ENCODE measurements at regions not wholly inside any gene's neighbourhood (a gene's known extent, or its start where the extent isn't known, plus 50 kb on each side); places are given as distances from the start of the nearest gene placed in this dataset.

GRCh38 chr3:168961271-168961670 lies 702.2 kb downstream of the MECOM start:
- WGBS, 2 donors, result 84 to 88% methylated on average over 2 of the region's 2 CpGs
- no peaks in the 10 kb centered on the region for H3K4me1 ChIP-seq
- no peak overlapping the region for H3K4me3 ChIP-seq (replicated peaks in 1 of 3)
- no peaks in the 10 kb centered on the region for H3K36me3 ChIP-seq
- no peaks in the 10 kb centered on the region for H3K27me3 ChIP-seq
- intact Hi-C loops (cut with DNase I), result no loop called here
- no peak for DNase-seq
- TF ChIP-seq CTCF (IDR thresholded peaks at IDR 0.05) (no peak), POLR2A (IDR thresholded peaks at IDR 0.05) (no peak)
- H3K9me3 ChIP-seq, result no peaks in the 10 kb centered on the region
- no peak overlapping the region for H3K27ac ChIP-seq

GRCh38 chr3:168959731-168960130 lies 703.8 kb downstream of the MECOM start:
- no peak for DNase-seq
- Histone ChIP-seq H3K4me3 (replicated peaks in 1 of 3) (no peak overlapping the region), H3K27ac (no peak overlapping the region), H3K4me1 (peaks cover 8 to 9% of the 10 kb centered on the region in 2 donors), H3K36me3 (no peaks in the 10 kb centered on the region), H3K9me3 (no peaks in the 10 kb centered on the region), H3K27me3 (no peaks in the 10 kb centered on the region)
- intact Hi-C loops (cut with DNase I), result no loop called here
- no peak for TF ChIP-seq CTCF (IDR thresholded peaks at IDR 0.05)
- no peak for TF ChIP-seq POLR2A (IDR thresholded peaks at IDR 0.05)
- WGBS, 2 donors, result 95 to 97% methylated on average over 3 of the region's 3 CpGs

- Histone ChIP-seq H3K4me1 (peaks cover 8 to 9% of the 10 kb centered on the region in 2 donors), H3K27me3 (no peaks in the 10 kb centered on the region), H3K9me3 (no peaks in the 10 kb centered on the region), H3K27ac (no peak overlapping the region), H3K36me3 (no peaks in the 10 kb centered on the region), H3K4me3 (replicated peaks in 1 of 3) (no peak overlapping the region)
- WGBS, 2 donors, result 76 to 94% methylated on average over 3 of the region's 3 CpGs
- intact Hi-C loops (cut with DNase I), result no loop called here
- TF ChIP-seq POLR2A (IDR thresholded peaks at IDR 0.05) (no peak), CTCF (IDR thresholded peaks at IDR 0.05) (no peak)
- no peak for DNase-seq
Observed at GRCh38 chr3:168958466-168958865, 705.0 kb downstream of the MECOM start.

GRCh38 chr3:168956076-168956475 lies 707.4 kb downstream of the MECOM start:
- intact Hi-C loops (cut with DNase I), result no loop called here
- 21 to 34% methylated on average over 8 of the region's 8 CpGs for WGBS, 2 donors
- Histone ChIP-seq H3K4me1 (peaks cover 13 to 15% of the 10 kb centered on the region in 2 donors), H3K27ac (peak overlapping the region in 2 of 3 donors; percentile 4 to 19), H3K9me3 (no peaks in the 10 kb centered on the region), H3K4me3 (replicated peaks in 1 of 3) (no peak overlapping the region), H3K36me3 (no peaks in the 10 kb centered on the region), H3K27me3 (no peaks in the 10 kb centered on the region)
- TF ChIP-seq POLR2A (IDR thresholded peaks at IDR 0.05), result no peak
- TF ChIP-seq CTCF (IDR thresholded peaks at IDR 0.05), result no peak
- peak; percentile 81 to 82 for DNase-seq

- intact Hi-C loops (cut with DNase I), result no loop called here
- H3K9me3 ChIP-seq, result no peaks in the 10 kb centered on the region
- H3K4me1 ChIP-seq, result peaks cover 13 to 15% of the 10 kb centered on the region in 2 donors
- H3K27me3 ChIP-seq, result no peaks in the 10 kb centered on the region
- no peak overlapping the region for H3K27ac ChIP-seq
- no peak for TF ChIP-seq POLR2A (IDR thresholded peaks at IDR 0.05)
- TF ChIP-seq CTCF (IDR thresholded peaks at IDR 0.05), result peak in 4 of 6 experiments; percentile 15 to 55 (median 51)
- 31 to 39% methylated on average over 4 of the region's 4 CpGs for WGBS, 2 donors
- H3K36me3 ChIP-seq, result no peaks in the 10 kb centered on the region
- no peak for DNase-seq
- H3K4me3 ChIP-seq (replicated peaks in 1 of 3), result no peak overlapping the region
Observed at GRCh38 chr3:168952551-168952950, 711.0 kb downstream of the MECOM start.

All from thyroid gland (tissue), 4 donors.